NCI-H1105 (cell line): ENCODE measurements at regions not wholly inside any gene's neighbourhood (a gene's known extent, or its start where the extent isn't known, plus 50 kb on each side); places are given as distances from the start of the nearest gene placed in this dataset.
A peak's percentile ranks its signal among the peaks of the same experiment; 100 is the strongest.

Source experiments
- DNase-seq: peaks from one replicate; lab custom pipeline; 2025; lab: John Stamatoyannopoulos, UW

GRCh38 chrX:17922303-17922702 is 61.2 kb upstream of the RAI2 start:
- DNase-seq, result peak; percentile 26

GRCh38 chrX:17919896-17920446 is 58.9 kb upstream of the RAI2 start:
- no peak for DNase-seq

- no peak for DNase-seq
These were observed 57.0 kb upstream of the RAI2 start for GRCh38 chrX:17917945-17918577.

- DNase-seq, result no peak
These were observed 52.7 kb upstream of the RAI2 start for GRCh38 chrX:17913801-17914200.
